Activated CD4-positive, alpha-beta T cell treated with anti-CD3 and anti-CD28 coated beads, Interleukin-2, amount 50 U/mL, for 48 hours (primary cell): ENCODE measurements at regions not wholly inside any gene's neighbourhood (a gene's known extent, or its start where the extent isn't known, plus 50 kb on each side); places are given as distances from the start of the nearest gene placed in this dataset.
"Not testable (repeated sequence)": the region's sequence is repeated elsewhere in the genome, so short reads cannot be mapped to it uniquely, and the experiment has no call there.

Experiments used
- DNase-seq, 2 experiments: peaks; one replicate each; pipeline ENCODE4 v3.0.0-alpha.2; 2020

DNA sequence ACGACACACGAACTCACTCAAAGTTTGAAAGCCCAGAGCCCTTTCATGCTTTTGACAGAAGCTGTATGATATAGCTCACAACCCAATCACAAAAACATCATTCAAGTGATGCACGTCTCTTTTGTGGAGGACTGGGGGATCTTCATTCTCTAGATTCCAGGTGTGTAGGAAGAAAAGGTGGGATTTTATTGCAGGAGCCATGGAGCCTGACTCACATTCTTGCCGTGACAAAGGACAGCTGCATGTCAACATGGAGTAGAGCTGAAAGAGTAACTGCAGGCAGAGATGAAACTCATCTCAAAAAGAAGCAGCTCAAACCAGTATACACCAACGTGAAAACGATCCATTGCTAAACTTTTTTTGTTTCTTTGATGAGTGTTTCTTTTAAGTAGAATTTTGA lies 50.9 kb upstream of the PDE1A start:
- no peak for DNase-seq

- no peak for DNase-seq
These were observed 54.8 kb upstream of the PDE1A start for GRCh38 chr2:182481676-182482075.

- no peak for DNase-seq
These were observed 55.7 kb upstream of the PDE1A start for GRCh38 chr2:182482511-182482910.

- no peak for DNase-seq
These were observed 69.8 kb upstream of the PDE1A start for GRCh38 chr2:182496596-182496995.

DNA sequence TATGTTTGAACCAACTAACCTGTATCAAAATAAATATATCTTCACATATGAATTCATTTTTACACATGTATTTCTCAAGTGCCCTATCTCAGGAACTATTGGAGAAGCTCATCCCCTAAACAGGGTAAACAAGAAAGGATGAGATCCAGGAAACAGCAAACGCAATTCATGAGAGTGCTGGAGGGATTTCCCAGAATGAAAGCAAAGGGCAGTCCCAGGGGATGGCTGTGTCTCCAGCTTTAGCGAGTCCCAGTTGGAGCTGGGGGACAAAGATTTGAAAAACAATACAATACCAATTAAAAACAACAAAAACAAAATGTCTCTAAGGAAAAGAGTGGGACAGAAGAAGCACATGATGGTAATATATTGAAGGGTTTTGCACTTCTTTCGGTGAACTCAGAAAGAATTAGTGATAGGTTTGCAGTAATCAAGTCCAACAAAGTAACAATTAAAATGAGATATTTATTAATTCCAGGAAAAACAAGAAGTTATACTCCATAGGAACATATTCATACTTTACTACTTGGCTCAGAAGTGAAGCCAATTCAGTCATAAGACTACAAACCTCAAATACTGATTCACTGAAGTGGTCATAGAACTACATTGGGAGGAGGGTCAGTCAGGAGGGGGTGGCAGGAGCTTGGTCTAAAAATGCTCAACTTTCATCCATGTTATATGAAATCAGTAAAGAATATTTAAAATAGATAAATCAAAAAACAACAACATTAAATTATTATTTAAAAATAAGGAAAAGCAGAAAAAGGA lies 73.1 kb upstream of the PDE1A start:
- no peak for DNase-seq

DNA sequence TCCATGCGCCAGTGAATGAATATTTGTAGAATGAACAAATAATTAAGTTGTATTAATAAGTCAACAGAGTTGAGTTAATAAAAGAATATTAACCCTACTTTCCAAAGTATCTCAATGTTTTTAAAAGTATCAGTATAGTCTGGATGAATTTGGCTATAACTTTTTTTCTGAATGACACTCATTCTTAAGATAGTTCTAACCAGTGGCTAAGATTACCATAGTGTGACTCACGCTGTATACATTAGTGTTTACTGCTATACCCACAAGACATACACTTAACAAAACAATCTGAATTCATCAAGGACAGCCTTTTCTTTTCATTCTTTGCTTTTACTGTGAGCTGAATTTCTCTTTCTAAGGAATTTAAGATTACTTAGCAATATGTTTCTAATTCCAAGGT lies 77.0 kb upstream of the PDE1A start:
- DNase-seq, result no peak

DNA sequence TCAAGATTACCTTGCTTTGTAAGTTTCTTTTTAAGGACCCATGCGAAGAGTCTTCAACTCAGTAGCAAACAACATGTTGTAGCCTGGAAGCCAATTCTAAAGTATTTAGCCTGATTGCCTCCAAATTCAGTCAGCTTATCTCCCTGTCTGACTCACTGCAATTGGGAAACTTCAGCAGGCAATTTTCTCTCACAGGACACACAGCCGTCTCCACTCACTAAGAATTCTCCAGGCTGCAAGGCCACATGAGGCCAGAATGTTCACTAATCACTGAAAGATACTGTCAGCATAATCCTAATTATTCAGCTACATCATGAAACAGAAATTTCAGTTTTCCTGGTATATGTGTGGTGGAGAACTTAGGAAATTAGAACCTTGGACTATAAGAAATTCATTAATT lies 78.1 kb upstream of the PDE1A start:
- no peak for DNase-seq

GRCh38 chr2:182506606-182507005 lies 79.8 kb upstream of the PDE1A start:
- DNase-seq, result no peak

DNA sequence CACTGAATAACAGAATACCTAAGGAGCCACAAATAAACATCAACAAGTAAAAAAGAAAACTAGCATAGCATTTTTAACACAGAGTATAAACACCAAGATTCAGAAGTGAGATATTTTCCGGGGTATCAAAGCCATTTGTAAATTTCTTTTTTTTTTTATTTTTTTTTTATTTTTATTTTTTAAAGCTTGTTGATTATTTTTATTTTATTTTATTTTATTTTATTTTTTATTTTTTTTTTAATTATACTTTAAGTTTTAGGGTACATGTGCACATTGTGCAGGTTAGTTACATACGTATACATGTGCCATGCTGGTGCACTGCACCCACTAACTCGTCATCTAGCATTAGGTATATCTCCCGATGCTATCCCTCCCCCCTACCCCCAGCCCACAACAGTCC lies 81.7 kb upstream of the PDE1A start:
- not testable (repeated sequence) for DNase-seq

- no peak for DNase-seq
These were observed 82.4 kb upstream of the PDE1A start for GRCh38 chr2:182509216-182509615.

- no peak for DNase-seq
These were observed 94.9 kb upstream of the PDE1A start for GRCh38 chr2:182521453-182522404.

GRCh38 chr2:182522405-182522896 lies 95.6 kb upstream of the PDE1A start:
- DNase-seq, result no peak

GRCh38 chr2:182522972-182523473 lies 96.2 kb upstream of the PDE1A start:
- DNase-seq, result no peak

DNA sequence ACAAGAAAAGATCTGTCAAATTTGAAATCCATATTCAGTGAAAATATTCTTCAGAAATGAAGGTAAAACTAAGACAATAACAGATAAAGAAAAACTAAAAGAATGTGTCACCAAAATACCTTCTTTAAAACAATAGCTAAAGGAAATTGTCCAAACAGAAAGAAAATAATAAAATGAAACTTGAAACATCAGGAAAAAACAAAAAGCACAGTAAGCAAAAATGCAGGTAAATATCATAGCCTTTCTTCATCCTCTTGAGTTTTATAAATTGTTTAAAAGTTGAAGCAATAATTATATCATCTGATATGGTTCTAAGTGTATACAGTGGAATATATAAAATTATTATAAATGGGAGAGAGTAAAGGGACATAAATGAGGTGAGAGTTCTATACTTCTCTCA lies 103.8 kb upstream of the PDE1A start:
- no peak for DNase-seq

- no peak for DNase-seq
These were observed 113.4 kb upstream of the PDE1A start for GRCh38 chr2:182540252-182540651.

GRCh38 chr2:182541268-182541667 lies 114.4 kb upstream of the PDE1A start:
- DNase-seq, result no peak

DNA sequence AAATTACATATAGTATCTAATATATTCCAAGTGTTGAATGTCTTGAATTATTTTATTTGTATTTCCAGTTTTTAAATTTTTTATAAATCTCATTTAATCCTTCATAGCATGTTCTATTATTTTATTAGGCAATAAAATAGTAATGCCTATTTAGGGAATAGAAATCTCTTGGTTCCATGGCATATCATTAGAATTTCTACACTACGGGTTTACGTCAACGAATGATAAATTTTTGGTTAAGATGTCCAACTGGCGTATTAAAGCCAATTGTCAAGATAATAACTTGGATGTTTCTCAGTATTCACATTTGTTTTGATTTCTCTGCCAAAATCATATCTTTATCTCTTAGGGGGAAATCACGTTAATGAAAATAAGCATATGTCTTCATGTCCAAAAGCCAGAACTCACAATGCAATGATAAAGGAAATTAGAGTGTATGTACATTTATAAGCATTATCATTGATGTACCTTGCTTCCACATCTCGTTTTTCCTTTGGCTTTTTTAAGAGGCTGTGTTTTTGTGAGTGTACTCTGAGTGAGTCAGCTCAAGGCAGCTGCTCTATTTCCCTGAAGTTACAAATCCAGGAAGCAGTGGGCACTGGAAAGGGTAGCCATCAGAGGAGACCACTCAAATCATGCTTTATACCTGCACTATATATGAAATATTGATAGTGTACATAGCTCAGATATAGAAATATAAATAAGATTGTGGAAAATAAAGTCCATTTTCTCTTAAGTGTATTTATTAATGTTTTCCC lies 115.8 kb upstream of the PDE1A start:
- no peak for DNase-seq

GRCh38 chr2:182543741-182544525 lies 117.1 kb upstream of the PDE1A start:
- no peak for DNase-seq

DNA sequence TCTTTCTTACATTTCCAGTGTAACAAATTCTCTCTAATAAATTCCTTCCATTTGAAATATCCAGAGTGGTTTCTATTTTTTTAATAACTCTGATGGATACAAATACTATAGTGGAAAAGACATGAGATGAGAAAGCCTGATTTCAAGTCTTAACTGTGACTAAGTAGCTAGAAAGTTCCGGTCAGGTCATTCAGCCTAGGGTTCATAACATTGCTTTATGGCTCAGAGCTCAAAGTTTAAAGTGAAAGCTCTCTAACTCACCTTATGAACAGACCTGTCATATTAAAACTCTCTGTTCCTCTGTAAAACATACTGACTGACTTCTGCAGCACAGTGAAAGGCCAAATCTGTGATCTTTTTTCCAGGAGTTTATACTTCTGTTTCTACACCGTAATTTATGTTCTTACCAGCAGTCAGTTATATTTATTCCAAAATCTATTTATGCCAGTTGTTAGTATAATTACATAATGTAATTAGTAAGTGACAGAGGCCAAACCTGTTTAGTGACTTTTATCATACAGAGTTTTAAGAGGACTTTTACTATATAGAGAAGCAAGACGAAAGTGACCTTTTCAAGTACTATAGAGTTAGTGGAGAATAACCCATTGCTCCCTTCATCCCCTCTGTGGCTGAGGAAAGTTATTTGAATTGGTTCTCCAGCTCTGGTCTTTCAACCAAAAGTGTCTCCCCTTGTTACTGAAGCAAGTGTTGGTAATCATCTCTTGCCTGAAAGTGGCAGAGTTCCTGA lies 118.8 kb upstream of the PDE1A start:
- no peak for DNase-seq

- no peak for DNase-seq
These were observed 121.5 kb upstream of the PDE1A start for GRCh38 chr2:182548031-182548950.
